Activated CD8-positive, alpha-beta memory T cell treated with anti-CD3 and anti-CD28 coated beads for 1 hour (primary cell): ENCODE measurements at regions not wholly inside any gene's neighbourhood (a gene's known extent, or its start where the extent isn't known, plus 50 kb on each side); places are given as distances from the start of the nearest gene placed in this dataset.

Experiments
- DNase-seq, 2 donors: peaks; one replicate each; pipeline ENCODE4 v3.0.0-alpha.2; 2020; ENCODE audit warnings: low read depth in 1 of 2; ENCODE audit errors: extremely low read depth in 1 of 2

DNA sequence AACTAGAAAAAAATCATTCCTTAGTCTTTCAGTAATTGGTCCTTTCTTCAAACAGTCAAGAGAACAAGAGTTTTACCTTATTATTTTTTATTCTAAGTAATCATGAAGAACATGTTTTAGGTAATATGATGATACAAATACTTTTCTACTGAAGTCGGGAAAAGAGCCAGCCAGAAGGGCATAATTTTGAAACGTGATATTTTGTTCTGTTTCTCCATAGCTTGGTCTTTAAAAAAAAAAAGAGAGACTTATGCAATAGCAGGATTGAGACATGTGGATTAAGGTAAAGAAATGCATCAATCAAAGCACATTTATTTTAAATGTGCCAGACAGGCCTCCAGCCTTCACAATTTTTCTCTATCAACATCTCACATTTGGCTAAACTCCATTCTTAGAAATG is 1016.8 kb downstream of the CNTNAP5 start:
- DNase-seq = no peak

GRCh38 chr2:125042727-125043126 is 1017.6 kb downstream of the CNTNAP5 start:
- no peak for DNase-seq

- DNase-seq = no peak
Observed at GRCh38 chr2:125070726-125071505, 1045.8 kb downstream of the CNTNAP5 start.

DNA sequence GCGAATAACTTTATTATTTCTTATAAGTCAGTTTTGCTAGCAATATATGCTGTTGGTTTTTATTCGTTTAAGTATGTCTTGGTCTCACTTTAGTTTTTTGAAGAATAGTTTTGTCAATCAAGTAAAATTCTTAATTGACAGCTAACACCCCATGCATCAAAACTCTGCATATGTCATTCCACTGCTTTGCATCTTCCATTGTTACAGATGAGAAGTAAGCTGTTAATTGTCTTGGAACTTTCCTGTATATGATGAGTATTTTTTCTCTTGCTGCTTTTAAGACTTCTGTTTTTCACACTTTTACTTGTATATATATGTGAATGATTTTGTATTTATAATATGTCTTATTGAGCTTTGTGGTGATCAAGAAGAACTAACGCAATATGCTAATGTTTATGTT is 1048.4 kb downstream of the CNTNAP5 start:
- DNase-seq = no peak

GRCh38 chr2:125085904-125086303 is 1060.8 kb downstream of the CNTNAP5 start:
- no peak for DNase-seq

- no peak for DNase-seq
Observed at GRCh38 chr2:125086313-125087184, 1061.5 kb downstream of the CNTNAP5 start.

- no peak for DNase-seq
Observed at GRCh38 chr2:125092276-125093009, 1067.4 kb downstream of the CNTNAP5 start.

GRCh38 chr2:125095826-125096225 is 1070.7 kb downstream of the CNTNAP5 start:
- DNase-seq = no peak

- no peak for DNase-seq
Observed at GRCh38 chr2:125106710-125107109, 1081.6 kb downstream of the CNTNAP5 start.

GRCh38 chr2:125107446-125107845 is 1082.4 kb downstream of the CNTNAP5 start:
- no peak for DNase-seq

GRCh38 chr2:125108251-125108650 is 1083.2 kb downstream of the CNTNAP5 start:
- DNase-seq = no peak

DNA sequence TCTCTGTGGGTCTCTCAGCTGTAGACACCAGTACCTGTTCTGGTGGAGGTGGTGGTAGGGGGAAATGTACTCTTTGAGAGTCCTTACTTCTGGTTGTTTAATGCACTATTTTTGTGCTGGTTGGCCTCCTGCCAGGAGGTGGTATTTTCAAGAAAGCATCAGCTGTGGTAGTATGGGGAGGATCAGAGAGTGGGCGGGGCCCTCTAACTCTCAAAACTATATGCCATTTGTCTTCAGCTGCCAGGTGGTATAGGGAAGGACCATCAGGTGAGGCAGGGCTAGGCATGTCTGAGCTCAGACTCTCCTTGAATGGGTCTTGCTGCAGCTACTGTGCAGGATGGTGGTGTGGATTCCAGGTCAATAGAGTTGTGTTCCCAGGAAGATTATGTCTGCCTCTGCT is 1100.8 kb downstream of the CNTNAP5 start:
- DNase-seq = no peak

- no peak for DNase-seq
Observed at GRCh38 chr2:125160947-125161346, 1135.9 kb downstream of the CNTNAP5 start.

DNA sequence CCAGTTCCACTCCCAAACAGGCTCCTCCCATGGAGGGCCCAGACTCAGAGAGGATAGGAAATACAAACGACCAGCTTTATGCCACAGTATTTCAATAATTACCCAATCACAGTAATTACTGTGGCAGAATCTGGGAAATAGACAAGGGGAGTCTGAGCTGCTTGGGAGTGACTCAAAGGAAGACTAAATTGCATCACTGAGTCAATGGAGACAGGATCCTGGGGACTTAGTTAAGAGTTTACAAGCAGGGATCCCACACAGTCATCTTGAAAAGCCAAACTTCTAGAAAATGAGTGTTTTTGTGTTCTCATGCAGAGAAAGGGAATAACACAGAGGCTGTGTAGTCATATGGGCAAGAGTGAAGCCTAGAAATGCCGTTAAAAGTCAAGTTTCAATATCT is 1142.1 kb downstream of the CNTNAP5 start:
- no peak for DNase-seq

DNA sequence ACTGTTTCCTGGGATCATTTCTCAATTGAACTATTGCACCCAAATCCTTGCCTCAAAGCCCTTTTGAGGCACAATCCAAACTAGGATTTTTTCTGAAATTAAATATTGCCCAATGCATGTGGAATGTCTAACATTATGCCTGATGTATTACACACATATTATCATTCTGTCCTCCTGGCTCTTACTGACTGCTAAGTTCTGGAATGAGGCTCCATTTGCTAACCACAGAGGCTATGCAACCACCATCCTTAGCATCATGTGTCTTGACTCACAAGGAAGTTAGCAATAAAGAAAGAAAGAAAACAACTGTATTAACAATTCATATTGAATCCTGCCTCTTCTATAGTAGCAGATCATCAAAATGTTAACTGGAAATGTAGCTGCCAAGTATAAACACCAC is 1142.7 kb downstream of the CNTNAP5 start:
- DNase-seq = no peak

- DNase-seq = no peak
Observed at GRCh38 chr2:125168442-125168841, 1143.4 kb downstream of the CNTNAP5 start.

GRCh38 chr2:125169022-125169763 is 1144.1 kb downstream of the CNTNAP5 start:
- no peak for DNase-seq

GRCh38 chr2:125169764-125170146 is 1144.7 kb downstream of the CNTNAP5 start:
- no peak for DNase-seq

DNA sequence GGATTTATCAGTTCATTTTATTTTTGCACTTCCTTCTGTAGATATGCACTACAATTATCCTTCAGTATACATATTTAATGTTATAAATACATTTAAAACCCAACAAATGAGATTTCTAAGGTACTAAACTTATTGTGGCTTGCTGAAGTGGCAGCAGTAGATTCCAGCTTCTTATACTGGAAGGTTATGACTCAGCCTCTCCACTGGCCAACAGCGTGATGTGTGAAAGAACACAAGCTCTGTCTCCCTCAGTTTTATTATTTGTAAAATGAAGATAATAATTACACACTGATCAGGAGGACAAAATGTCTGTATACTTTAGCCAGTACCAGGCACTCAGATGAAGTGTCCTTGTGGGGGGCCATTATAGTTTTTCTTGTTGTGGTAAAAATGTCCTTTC is 1147.1 kb downstream of the CNTNAP5 start:
- DNase-seq = no peak

DNA sequence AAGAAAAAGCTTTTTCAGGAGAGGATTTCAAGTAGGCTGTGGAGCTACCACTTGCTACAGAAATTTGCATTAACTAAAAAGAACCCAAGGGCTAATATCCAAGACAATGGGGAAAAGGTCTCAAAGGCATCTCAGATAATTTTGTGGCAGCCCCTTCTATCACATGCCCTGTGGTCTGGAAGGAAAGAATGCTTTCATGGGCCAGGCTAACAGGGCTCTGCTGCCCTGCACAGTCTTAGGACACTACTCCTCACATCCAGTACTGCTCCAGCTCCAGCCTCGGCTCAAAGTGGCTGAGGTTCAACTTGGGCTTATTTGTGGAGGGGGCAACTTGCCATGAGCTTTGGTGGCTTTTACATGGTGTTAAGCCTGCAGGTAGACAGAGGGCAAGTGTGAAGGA is 1150.3 kb downstream of the CNTNAP5 start:
- no peak for DNase-seq
